Gastrocnemius medialis (tissue), 4 donors: ENCODE measurements at regions not wholly inside any gene's neighbourhood (a gene's known extent, or its start where the extent isn't known, plus 50 kb on each side); places are given as distances from the start of the nearest gene placed in this dataset.

Experiments
- ATAC-seq, 2 donors: fragments of 150-250 bp; one replicate each; pipeline ENCODE4 v1.9.1; 2016
- DNase-seq, 2 donors: peaks; one replicate each; pipeline ENCODE4 v3.0.0-alpha.2; 2019
- H3K27ac ChIP-seq, 4 donors: fragments of 200-600 bp; sonication (generic); 1 replicate in 1 of 4; 2 replicates in 3 of 4; pipeline ENCODE4 v1.5.1; 2016 to 2018; ENCODE audit warnings: mild to moderate bottlenecking in 2 of 4, moderate library complexity in 1 of 4
- H3K27me3 ChIP-seq, 3 donors: fragments of 200-600 bp; sonication (generic) in 2 of 3; 1 replicate in 1 of 3; 2 replicates in 2 of 3; pipeline versions ENCODE4 v1.5.1 to v1.6.0; 2016 to 2019; ENCODE audit warnings: mild to moderate bottlenecking in 1 of 3, moderate library complexity in 1 of 3
- H3K36me3 ChIP-seq, 2 donors: fragments of 200-600 bp; sonication (generic) in 1 of 2; one replicate each; pipeline ENCODE4 v1.5.1; 2017 to 2018
- H3K4me1 ChIP-seq, 2 donors: fragments of 200-600 bp; sonication (generic) in 1 of 2; one replicate each; pipeline ENCODE4 v1.5.1; 2016 to 2017; ENCODE audit warnings: mild to moderate bottlenecking in 2 of 2
- H3K4me3 ChIP-seq, 4 donors: fragments of 200-600 bp; sonication (generic) in 3 of 4; 1 replicate in 1 of 4; 2 replicates in 3 of 4; pipeline ENCODE4 v1.5.1; 2016 to 2019; ENCODE audit warnings: mild to moderate bottlenecking in 2 of 4
- H3K9me3 ChIP-seq, 3 donors: fragments of 200-600 bp; sonication (generic) in 2 of 3; 1 replicate in 1 of 3; 2 replicates in 2 of 3; pipeline ENCODE4 v1.5.1; 2016 to 2019
- POLR2A ChIP-seq, 2 donors: fragments of 450-650 bp; IDR thresholded peaks; one replicate each; pipeline ENCODE4 v1.6.1; 2017; ENCODE audit warnings: antibody characterized with exemption in 2 of 2, mild to moderate bottlenecking in 2 of 2, moderate library complexity in 2 of 2
- in situ Hi-C, 4 donors: fragments of 200-750 bp; cut with MboI; loops; one replicate each; pipeline versions ENCODE4 v1.15.0 to v1.8.0; 2017; ENCODE audit warnings: low sequenced_read_pairs in 4 of 4
- intact Hi-C: fragments of 100-400 bp; cut with DNase I; formaldehyde crosslinking; loops from one replicate; pipeline ENCODE4 v1.15.1; 2023; ENCODE audit warnings: low total_unique reads
- TF ChIP-seq, protein P1 (sequence below), 5 experiments: fragments of 450-650 bp in 3 of 5; fragments of 200-600 bp in 2 of 5; sonication (generic) in 2 of 5; IDR thresholded peaks in 4 of 5; conservative IDR thresholded peaks in 1 of 5; 1 replicate in 4 of 5; 2 replicates in 1 of 5; pipeline ENCODE4 v1.5.1; 2016 to 2019; ENCODE audit warnings: antibody characterized with exemption in 5 of 5, mild to moderate bottlenecking in 3 of 5, moderate library complexity in 3 of 5

DNA sequence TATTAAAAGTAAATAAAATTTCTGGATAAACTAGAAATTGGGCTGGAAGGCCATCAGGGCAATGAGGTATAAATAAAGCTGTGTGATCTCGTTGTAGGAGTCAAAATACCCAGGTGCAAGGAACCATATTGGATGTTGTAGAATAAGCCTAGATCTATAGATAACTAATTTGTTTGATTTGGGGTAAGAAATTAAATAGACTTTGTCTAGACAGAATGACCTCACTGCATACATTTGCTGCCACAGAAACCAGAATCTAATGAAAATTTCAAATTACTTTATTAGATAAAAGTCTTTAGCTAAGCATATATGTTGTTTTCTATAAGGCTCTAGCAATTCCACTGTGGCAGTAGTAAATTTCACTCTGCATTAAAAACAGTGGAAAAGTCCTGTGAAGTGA is 225.2 kb upstream of the ITGA1 start:
- H3K27ac ChIP-seq: no peak overlapping the region
- H3K27me3 ChIP-seq: no peaks in the 10 kb centered on the region
- ATAC-seq: no peak
- in situ Hi-C loops (no loop called here), intact Hi-C loops (no loop called here)
- no peak overlapping the region for H3K4me3 ChIP-seq
- no peak for DNase-seq
- H3K36me3 ChIP-seq: no peaks in the 10 kb centered on the region
- no peaks in the 10 kb centered on the region for H3K4me1 ChIP-seq
- no peak for TF ChIP-seq POLR2A (IDR thresholded peaks at IDR 0.05)
- no peaks in the 10 kb centered on the region for H3K9me3 ChIP-seq

DNA sequence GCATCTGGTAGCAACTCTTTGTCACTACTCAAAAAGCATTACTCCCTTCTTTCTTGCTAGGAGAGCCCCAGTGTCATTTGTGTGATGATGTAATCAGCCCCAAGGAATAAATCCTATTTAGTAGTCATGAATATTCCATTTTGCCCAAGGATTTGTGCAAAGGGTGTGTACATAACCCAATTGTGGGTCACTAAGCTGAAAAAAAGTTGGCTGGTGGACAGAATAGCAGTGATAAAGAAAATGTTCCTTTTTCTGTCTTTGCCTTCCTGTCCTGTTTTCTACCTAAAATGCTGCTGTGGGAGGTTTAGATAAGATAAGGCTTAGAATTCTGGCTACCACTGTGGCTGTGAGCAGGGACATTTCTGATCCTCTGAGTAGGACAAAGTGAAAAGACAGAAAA is 223.1 kb upstream of the ITGA1 start:
- H3K4me1 ChIP-seq: no peaks in the 10 kb centered on the region
- TF ChIP-seq POLR2A (IDR thresholded peaks at IDR 0.05): no peak
- TF ChIP-seq, protein P1, sequence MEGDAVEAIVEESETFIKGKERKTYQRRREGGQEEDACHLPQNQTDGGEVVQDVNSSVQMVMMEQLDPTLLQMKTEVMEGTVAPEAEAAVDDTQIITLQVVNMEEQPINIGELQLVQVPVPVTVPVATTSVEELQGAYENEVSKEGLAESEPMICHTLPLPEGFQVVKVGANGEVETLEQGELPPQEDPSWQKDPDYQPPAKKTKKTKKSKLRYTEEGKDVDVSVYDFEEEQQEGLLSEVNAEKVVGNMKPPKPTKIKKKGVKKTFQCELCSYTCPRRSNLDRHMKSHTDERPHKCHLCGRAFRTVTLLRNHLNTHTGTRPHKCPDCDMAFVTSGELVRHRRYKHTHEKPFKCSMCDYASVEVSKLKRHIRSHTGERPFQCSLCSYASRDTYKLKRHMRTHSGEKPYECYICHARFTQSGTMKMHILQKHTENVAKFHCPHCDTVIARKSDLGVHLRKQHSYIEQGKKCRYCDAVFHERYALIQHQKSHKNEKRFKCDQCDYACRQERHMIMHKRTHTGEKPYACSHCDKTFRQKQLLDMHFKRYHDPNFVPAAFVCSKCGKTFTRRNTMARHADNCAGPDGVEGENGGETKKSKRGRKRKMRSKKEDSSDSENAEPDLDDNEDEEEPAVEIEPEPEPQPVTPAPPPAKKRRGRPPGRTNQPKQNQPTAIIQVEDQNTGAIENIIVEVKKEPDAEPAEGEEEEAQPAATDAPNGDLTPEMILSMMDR (IDR thresholded peaks at IDR 0.05 in 4 of 5, conservative IDR thresholded peaks at IDR 0.05 in 1 of 5): no peak
- intact Hi-C loops: no loop called here
- H3K4me3 ChIP-seq: no peak overlapping the region
- in situ Hi-C loops: no loop called here
- DNase-seq (no peak), ATAC-seq (no peak)
- no peaks in the 10 kb centered on the region for H3K36me3 ChIP-seq
- H3K9me3 ChIP-seq: no peaks in the 10 kb centered on the region
- H3K27me3 ChIP-seq: no peaks in the 10 kb centered on the region
- H3K27ac ChIP-seq: no peak overlapping the region

GRCh38 chr5:52577546-52577945 is 210.2 kb upstream of the ITGA1 start:
- H3K9me3 ChIP-seq: no peaks in the 10 kb centered on the region
- no peaks in the 10 kb centered on the region for H3K27me3 ChIP-seq
- no peaks in the 10 kb centered on the region for H3K4me1 ChIP-seq
- no peak overlapping the region for H3K27ac ChIP-seq
- H3K36me3 ChIP-seq: no peaks in the 10 kb centered on the region
- no peak for TF ChIP-seq POLR2A (IDR thresholded peaks at IDR 0.05)
- TF ChIP-seq, protein P1 (IDR thresholded peaks at IDR 0.05 in 4 of 5, conservative IDR thresholded peaks at IDR 0.05 in 1 of 5): no peak
- in situ Hi-C loops (no loop called here), intact Hi-C loops (no loop called here)
- no peak for ATAC-seq
- H3K4me3 ChIP-seq: no peak overlapping the region
- no peak for DNase-seq

DNA sequence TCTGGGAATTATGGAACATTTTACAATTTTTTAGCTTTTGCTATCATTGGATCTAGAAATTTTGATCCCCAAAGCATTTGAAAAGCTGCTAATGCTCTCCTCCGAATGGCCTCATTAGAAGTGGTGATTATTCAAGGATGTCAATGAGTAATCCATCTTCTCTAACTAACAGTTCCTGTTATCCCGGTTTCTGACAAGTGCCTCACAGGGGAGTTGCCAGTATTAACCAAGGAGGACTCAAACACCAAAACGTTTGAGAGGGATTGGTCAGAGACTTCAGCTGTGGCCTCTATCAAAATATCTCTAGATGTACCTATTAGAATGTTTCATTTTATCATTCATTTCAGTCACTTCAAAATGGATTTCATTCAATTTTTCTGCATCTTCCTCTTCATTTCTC is 208.3 kb upstream of the ITGA1 start:
- H3K36me3 ChIP-seq: no peaks in the 10 kb centered on the region
- DNase-seq (no peak), ATAC-seq (no peak)
- no peaks in the 10 kb centered on the region for H3K4me1 ChIP-seq
- H3K27ac ChIP-seq: no peak overlapping the region
- intact Hi-C loops (no loop called here), in situ Hi-C loops (no loop called here)
- no peaks in the 10 kb centered on the region for H3K9me3 ChIP-seq
- no peaks in the 10 kb centered on the region for H3K27me3 ChIP-seq
- no peak overlapping the region for H3K4me3 ChIP-seq
- TF ChIP-seq, protein P1 (IDR thresholded peaks at IDR 0.05 in 4 of 5, conservative IDR thresholded peaks at IDR 0.05 in 1 of 5): no peak
- TF ChIP-seq POLR2A (IDR thresholded peaks at IDR 0.05): no peak

GRCh38 chr5:52580921-52581320 is 206.8 kb upstream of the ITGA1 start:
- TF ChIP-seq, protein P1 (IDR thresholded peaks at IDR 0.05 in 4 of 5, conservative IDR thresholded peaks at IDR 0.05 in 1 of 5): no peak
- no peak for TF ChIP-seq POLR2A (IDR thresholded peaks at IDR 0.05)
- intact Hi-C loops (no loop called here), in situ Hi-C loops (no loop called here)
- DNase-seq (no peak), ATAC-seq (no peak)
- no peak overlapping the region for H3K27ac ChIP-seq
- no peaks in the 10 kb centered on the region for H3K36me3 ChIP-seq
- H3K9me3 ChIP-seq: no peaks in the 10 kb centered on the region
- no peak overlapping the region for H3K4me3 ChIP-seq
- no peaks in the 10 kb centered on the region for H3K27me3 ChIP-seq
- no peaks in the 10 kb centered on the region for H3K4me1 ChIP-seq
